Fibroblast of skin of abdomen (primary cell): ENCODE measurements at regions not wholly inside any gene's neighbourhood (a gene's known extent, or its start where the extent isn't known, plus 50 kb on each side); places are given as distances from the start of the nearest gene placed in this dataset.
"Not testable (repeated sequence)": the region's sequence is repeated elsewhere in the genome, so short reads cannot be mapped to it uniquely, and the experiment has no call there.

Experiments used
- DNase-seq: peaks from one replicate; pipeline ENCODE4 v3.0.0-alpha.2; 2013

GRCh38 chr2:155880382-155880781 lies 452.1 kb downstream of the NR4A2 start:
- DNase-seq, result not testable (repeated sequence)

DNA sequence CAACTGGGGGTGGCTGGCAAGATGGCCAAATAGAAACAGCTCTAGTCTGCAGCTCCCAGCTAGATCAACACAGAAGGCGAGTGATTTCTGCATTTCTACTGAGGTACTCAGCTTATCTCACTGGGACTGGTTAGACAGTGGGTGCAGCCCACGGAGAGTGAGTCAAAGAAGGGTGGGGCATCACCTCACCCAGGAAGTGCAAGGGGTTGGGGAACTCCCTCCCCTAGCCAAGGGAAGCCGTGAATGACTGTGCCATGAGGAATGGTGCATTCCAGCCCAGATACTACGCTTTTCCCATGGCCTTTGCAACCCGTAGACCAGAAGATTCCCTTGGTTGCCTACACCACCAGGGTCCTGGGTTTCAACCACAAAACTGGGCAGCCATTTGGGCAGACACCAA lies 452.6 kb downstream of the NR4A2 start:
- not testable (repeated sequence) for DNase-seq

GRCh38 chr2:155872396-155872795 lies 460.1 kb downstream of the NR4A2 start:
- no peak for DNase-seq

- no peak for DNase-seq
Measured at GRCh38 chr2:155871940-155872339, 460.6 kb downstream of the NR4A2 start.

DNA sequence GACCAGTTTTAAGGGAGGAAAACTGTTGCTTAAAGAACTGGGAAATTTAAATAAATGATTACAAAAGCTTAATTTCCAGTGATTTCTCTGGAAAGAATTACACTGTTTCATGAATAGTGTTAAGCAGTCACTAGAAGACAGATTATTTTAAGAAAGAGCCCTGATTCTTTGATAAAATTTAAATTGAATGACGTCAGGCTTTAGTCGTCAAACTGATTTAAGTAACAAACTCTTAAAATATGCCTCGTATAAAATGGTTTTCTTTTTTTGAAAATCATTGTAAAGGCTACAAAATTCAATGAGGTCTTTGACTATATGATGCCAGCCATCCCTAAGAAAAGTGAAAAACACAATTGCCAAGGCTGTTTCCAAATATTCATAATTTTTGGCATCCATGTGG lies 465.0 kb downstream of the NR4A2 start:
- no peak for DNase-seq

DNA sequence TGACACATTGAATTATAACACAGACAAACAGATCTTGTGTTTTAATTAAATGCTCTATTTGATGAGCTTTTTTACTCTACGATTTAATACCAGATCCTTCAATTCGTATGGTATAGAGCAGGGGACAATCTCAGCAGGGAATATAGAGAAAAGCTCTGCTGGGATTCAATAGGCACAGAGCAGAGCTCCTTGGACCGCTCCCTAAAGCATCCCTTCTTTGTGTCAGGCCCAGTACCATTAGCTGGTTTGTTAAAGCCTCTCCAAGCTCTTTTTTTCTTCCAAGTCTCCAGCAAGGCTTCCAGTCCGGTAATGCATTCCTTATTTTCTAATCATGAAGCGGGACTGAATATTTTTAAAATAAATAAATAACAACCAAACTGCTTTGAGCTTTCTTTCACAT lies 466.0 kb downstream of the NR4A2 start:
- DNase-seq, result no peak

DNA sequence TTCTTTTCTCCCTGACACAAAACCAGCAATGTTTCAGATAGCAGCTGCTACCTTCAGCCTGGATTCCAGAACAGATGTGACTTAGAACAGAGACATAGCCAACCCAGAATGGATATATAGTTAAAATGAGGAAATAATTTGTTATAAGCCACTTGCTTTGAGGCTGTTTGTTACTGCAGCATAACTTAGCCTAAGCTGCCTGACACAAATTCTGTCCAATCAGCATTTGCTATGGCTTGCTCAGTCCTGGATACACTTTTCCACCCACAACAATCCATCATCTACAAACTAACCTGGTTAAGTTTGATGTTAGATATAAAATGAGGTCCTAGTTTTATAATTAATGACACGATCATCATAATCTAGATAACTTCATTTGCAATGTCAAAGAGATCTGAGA lies 480.4 kb downstream of the NR4A2 start:
- DNase-seq, result no peak

- no peak for DNase-seq
Measured at GRCh38 chr2:155846259-155846658, 486.3 kb downstream of the NR4A2 start.

DNA sequence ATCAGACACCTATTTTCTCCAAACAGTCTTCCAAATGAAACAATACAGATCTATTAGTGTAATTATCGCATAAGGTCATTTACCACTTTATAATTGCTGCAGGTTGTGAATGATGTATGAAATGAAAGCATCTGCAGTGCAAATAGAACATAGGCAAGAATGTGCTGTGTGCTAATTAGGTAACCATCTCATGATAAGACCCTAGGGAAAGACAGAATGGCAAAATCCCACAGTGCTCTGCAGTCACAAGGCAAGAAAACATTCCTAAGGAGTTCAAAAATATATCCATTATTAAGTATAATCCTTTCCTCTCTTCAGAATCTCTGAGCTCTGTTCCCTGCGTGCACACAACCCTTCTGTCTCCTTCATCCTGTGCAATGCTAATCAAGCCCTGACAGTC lies 488.1 kb downstream of the NR4A2 start:
- no peak for DNase-seq

- DNase-seq, result peak; percentile 1
Measured at GRCh38 chr2:155842103-155842502, 490.4 kb downstream of the NR4A2 start.

DNA sequence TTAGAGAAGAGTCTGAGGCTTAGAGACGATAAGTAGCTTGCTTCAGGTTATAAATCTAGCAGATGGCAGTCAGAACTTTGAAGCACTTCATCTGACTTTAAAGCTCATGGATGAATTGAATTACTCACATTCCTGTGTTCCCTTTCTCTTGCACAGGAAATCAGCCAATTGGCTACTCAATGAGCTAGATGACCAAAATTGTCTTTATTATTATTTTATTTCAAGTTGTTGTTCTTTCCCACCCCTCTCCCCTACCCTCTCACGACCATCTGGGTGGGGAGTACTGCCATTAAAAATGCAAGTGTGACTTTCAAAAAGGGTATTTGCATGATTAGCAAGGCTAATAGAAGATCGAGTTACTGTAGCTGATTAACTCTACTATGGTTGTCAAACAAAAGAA lies 491.1 kb downstream of the NR4A2 start:
- no peak for DNase-seq

GRCh38 chr2:155840661-155841060 lies 491.9 kb downstream of the NR4A2 start:
- DNase-seq, result no peak

DNA sequence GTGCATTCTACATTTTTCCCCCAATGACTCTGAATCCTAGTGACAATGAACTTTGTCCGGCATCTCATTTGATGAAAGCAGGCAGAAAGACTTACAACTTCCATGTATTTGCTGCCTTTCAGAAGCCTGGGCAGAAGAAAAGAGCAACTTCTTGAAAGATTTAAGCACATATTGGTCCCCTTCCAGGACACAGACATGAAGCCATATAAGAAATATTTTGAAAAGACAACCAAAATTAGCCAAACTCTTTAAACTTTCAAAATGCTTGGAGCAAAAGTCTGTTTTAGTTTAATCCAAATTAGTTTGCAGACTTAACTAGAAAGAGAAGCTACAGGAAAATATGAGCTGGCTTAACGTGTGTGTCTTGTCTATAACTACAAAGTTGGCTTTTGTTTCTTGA lies 492.5 kb downstream of the NR4A2 start:
- DNase-seq, result no peak

- no peak for DNase-seq
Measured at GRCh38 chr2:155839436-155839835, 493.1 kb downstream of the NR4A2 start.

DNA sequence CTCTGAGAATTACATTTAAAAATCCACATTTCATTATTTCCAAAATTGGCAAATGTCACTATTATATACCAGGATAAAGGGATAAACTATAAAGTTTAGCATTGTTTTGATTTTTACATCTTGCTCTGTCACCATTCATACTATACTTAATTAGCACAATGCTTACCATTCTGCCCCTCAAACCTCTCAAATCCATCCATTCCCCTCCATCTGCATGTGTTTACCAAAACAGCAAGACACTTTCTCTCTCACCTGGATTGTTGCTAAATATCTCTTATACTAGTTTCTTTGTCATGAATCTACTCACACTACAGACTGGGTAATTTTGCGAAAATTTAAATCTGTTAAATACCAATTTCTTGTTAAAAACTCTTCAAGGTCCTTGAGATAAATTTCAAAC lies 496.1 kb downstream of the NR4A2 start:
- DNase-seq, result no peak

DNA sequence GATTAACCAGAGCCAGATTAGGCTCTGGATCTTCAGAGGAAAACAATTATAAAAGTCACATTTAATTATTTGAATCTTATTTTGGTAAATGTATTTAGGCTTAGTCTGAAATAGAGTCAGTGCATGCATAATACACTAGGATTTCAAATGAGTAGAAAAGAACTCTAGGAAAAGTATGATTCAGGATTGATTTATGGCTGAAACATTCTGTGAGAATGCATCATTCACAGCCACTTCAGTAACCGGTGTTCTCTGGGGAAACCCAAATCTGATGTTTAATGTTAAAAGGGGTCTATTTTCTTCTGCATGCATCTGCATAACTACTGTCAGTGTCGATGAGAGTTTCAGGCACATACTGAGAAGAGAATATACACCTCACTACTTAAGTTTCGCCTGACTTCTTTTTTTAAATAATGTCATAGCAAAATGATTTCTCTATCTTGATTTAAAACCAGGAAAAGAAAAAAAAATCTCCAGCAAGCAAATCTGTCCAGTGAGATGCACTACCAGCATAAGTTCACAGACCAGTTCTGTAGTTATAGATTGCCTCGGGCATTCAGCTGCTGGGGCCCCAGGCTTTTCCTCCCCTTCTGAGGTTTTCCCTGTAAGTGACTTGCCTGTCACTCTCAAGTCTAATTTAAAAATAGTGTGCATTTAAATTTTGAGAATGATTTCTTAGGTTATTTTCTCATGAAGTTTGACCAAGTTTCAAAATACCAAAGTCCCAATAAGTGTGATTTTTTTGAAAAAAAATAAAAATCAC lies 501.5 kb downstream of the NR4A2 start:
- no peak for DNase-seq

DNA sequence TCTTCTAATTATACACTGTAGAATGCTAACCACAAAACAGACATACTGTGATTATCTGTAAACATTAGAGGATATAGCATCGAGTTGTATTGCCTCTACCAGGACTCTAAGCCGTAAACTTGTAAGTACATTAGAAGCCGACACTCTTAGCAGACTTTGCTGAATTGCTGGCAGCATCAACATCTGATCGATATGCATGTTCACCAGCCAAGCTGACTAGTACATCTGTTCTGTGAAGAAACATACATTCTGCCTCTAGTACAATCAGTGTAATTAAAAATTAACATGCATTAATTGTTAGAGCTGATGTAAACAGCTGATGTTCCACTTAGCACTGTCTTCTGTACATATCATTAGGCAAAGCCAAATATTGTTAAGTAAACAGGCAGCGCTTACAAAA lies 502.2 kb downstream of the NR4A2 start:
- DNase-seq, result no peak

DNA sequence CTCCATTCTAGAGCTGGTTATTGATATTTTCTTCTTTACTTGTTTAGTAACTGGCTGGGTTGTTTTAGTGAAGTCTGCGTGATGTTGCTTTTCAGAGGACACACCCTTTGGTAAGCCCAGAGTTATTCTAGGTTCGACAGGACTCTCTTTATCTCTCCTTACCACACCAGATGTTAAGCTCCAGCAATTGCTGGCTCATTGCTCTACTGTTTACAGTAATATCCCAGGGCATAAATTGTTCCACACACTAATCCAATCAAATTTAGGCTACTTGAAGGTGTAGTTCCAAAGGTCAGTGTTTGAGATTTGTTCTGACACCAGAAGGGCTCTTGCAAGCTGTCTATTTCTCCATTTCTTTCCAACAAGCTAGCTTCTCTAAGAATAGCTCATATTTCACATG lies 506.6 kb downstream of the NR4A2 start:
- no peak for DNase-seq

- DNase-seq, result no peak
Measured at GRCh38 chr2:155815851-155816250, 516.7 kb downstream of the NR4A2 start.

- no peak for DNase-seq
Measured at GRCh38 chr2:155815275-155815674, 517.2 kb downstream of the NR4A2 start.

DNA sequence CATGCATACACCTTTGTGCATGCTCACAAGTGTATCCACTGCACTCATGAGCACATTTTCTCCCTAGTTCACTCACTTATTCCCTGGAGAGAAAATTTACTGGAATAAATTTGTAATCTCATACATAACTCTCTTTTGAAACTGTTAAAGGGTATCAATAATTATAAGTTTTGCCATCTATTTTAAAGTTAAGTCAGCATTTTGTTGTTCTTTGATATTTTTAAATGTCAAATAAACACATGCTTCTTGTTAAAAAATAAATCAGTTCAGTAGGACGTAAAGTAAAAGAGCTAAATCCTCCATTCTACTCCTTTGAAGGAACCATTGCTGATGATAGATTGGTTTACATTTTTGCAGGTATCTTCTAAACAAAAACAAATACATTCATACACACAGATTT lies 522.1 kb downstream of the NR4A2 start:
- no peak for DNase-seq

- no peak for DNase-seq
Measured at GRCh38 chr2:155802888-155803287, 529.6 kb downstream of the NR4A2 start.

DNA sequence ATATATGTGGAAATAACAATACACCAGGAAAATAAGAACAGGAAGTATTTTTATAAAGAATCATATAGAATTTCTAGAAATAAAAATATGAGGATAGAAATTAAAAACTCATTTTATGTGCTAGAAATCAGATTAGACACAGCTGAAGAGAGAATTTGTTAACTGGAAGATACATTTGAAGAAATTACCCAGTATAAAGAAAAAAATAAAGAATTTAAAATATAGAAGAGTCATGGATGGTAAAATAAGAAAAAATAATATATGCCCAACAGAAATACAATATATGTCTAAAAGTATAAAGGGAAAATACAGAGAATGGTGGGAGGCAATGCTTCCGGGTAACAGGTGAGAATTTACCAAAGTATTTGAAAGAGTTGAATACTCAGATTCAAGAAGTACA lies 539.9 kb downstream of the NR4A2 start:
- no peak for DNase-seq

GRCh38 chr2:155770516-155770915 lies 562.0 kb downstream of the NR4A2 start:
- no peak for DNase-seq
